ENCODE measurements at regions not wholly inside any gene's neighbourhood (a gene's known extent, or its start where the extent isn't known, plus 50 kb on each side); places are given as distances from the start of the nearest gene placed in this dataset.

- no peak overlapping the region for H3K4me3 Mint-ChIP-seq (ENCODE audit: low read depth)
- no peak for DNase-seq (ENCODE audit: low spot score, unreplicated experiment)
- H3K9me3 Mint-ChIP-seq (ENCODE audit: low read depth): no peaks in the 10 kb centered on the region
- no peak overlapping the region for H3K27ac Mint-ChIP-seq
- peaks cover 16% of the 10 kb centered on the region for H3K27me3 Mint-ChIP-seq
- H3K36me3 Mint-ChIP-seq (ENCODE audit: insufficient read depth): no peaks in the 10 kb centered on the region
- peaks cover 7% of the 10 kb centered on the region for H3K4me1 Mint-ChIP-seq (ENCODE audit: low read depth)
- TF ChIP-seq CTCF (IDR thresholded peaks at IDR 0.05; ENCODE audit: unreplicated experiment): no peak
Observed at GRCh38 chr2:129252781-129253460, 726.5 kb upstream of the RAB6C start.

GRCh38 chr2:129253461-129253812 is 726.0 kb upstream of the RAB6C start:
- Mint-ChIP-seq H3K9me3 (ENCODE audit: low read depth) (peaks cover 5% of the 10 kb centered on the region), H3K4me1 (ENCODE audit: low read depth) (peaks cover 7% of the 10 kb centered on the region), H3K36me3 (ENCODE audit: insufficient read depth) (peaks cover under 1% of the 10 kb centered on the region), H3K4me3 (ENCODE audit: low read depth) (no peak overlapping the region), H3K27me3 (peaks cover 16% of the 10 kb centered on the region), H3K27ac (no peak overlapping the region)
- peak; percentile 53 for TF ChIP-seq CTCF (IDR thresholded peaks at IDR 0.05; ENCODE audit: unreplicated experiment)
- DNase-seq (ENCODE audit: low spot score, unreplicated experiment): no peak

DNA sequence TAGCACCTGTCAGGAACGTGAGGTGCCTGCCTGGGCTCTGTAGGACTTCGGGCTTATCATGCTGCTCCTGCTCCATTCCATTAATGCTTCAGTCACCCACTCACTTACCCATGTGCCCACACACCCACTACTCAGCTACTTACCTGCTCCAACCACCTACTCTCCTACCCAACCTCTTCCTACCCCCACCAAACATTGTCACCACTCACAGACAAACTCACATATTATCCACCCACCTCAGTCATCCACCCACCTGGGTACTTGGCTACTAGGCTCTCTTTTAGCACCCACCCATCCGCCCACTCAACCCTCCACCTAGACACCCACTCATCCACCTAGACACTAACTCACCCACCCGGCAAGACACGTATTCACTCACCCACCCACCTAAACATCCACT is 724.7 kb upstream of the RAB6C start:
- Mint-ChIP-seq H3K4me1 (ENCODE audit: low read depth) (peaks cover 7% of the 10 kb centered on the region), H3K27ac (no peak overlapping the region), H3K36me3 (ENCODE audit: insufficient read depth) (peaks cover 3% of the 10 kb centered on the region), H3K4me3 (ENCODE audit: low read depth) (no peak overlapping the region), H3K9me3 (ENCODE audit: low read depth) (peaks cover 13% of the 10 kb centered on the region), H3K27me3 (peaks cover 13% of the 10 kb centered on the region)
- DNase-seq (ENCODE audit: low spot score, unreplicated experiment): no peak
- TF ChIP-seq CTCF (IDR thresholded peaks at IDR 0.05; ENCODE audit: unreplicated experiment): no peak

DNA sequence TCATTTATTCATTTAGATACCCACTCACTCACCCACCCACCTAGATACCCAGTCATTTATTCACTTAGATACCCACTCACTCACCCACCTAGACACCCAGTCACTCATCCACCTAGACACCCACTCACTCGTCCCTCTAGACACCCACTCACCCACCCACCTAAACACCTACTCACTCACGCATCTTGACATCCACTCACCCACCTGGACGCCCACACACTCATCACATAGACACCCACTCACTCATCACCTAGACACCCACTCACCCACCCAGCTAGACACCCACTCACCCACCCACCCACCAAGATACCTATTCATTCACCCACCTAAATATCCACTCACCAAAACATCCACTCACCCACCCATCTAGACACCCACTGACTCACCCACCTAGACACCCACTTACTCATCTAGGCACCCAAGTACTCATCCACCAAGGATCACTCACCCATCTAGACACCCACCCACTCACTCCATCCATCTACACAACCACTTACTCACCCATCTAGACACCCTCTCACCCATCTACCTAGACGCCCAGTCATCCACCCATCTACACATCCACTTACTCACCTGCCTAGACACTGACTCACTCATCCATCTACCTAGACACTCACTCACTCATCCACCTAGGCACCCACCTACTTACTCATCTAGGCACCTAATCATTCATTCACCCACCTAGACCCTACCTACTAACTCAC is 723.7 kb upstream of the RAB6C start:
- no peak overlapping the region for H3K27ac Mint-ChIP-seq
- H3K4me3 Mint-ChIP-seq (ENCODE audit: low read depth): no peak overlapping the region
- peaks cover 3% of the 10 kb centered on the region for H3K36me3 Mint-ChIP-seq (ENCODE audit: insufficient read depth)
- peaks cover 7% of the 10 kb centered on the region for H3K4me1 Mint-ChIP-seq (ENCODE audit: low read depth)
- peaks cover 9% of the 10 kb centered on the region for H3K27me3 Mint-ChIP-seq
- DNase-seq (ENCODE audit: low spot score, unreplicated experiment): no peak
- H3K9me3 Mint-ChIP-seq (ENCODE audit: low read depth): peaks cover 13% of the 10 kb centered on the region
- no peak for TF ChIP-seq CTCF (IDR thresholded peaks at IDR 0.05; ENCODE audit: unreplicated experiment)

- H3K27ac Mint-ChIP-seq: no peak overlapping the region
- H3K36me3 Mint-ChIP-seq (ENCODE audit: insufficient read depth): peaks cover 3% of the 10 kb centered on the region
- TF ChIP-seq CTCF (IDR thresholded peaks at IDR 0.05; ENCODE audit: unreplicated experiment): no peak
- no peak for DNase-seq (ENCODE audit: low spot score, unreplicated experiment)
- peaks cover 13% of the 10 kb centered on the region for H3K9me3 Mint-ChIP-seq (ENCODE audit: low read depth)
- H3K4me3 Mint-ChIP-seq (ENCODE audit: low read depth): no peak overlapping the region
- peaks cover 7% of the 10 kb centered on the region for H3K4me1 Mint-ChIP-seq (ENCODE audit: low read depth)
- H3K27me3 Mint-ChIP-seq: peaks cover 9% of the 10 kb centered on the region
Observed at GRCh38 chr2:129256642-129257041, 722.8 kb upstream of the RAB6C start.
